Omental fat pad (tissue), 3 donors: ENCODE measurements at regions not wholly inside any gene's neighbourhood (a gene's known extent, or its start where the extent isn't known, plus 50 kb on each side); places are given as distances from the start of the nearest gene placed in this dataset.
"Not testable (repeated sequence)": the region's sequence is repeated elsewhere in the genome, so short reads cannot be mapped to it uniquely, and the experiment has no call there.

Source experiments
- ATAC-seq: fragments of 150-250 bp; one replicate; pipeline ENCODE4 v1.9.1; 2016; ENCODE audit warnings: mild to moderate bottlenecking, moderate library complexity; ENCODE audit not compliant: low FRiP score
- DNase-seq: peaks from one replicate; pipeline ENCODE4 v3.0.0-alpha.2; 2019; ENCODE audit warnings: low spot score
- CTCF ChIP-seq, 3 donors: fragments of 450-650 bp; IDR thresholded peaks; one replicate each; pipeline ENCODE4 v1.5.1; 2016 to 2017; ENCODE audit warnings: antibody characterized with exemption in 3 of 3, mild to moderate bottlenecking in 3 of 3, moderate library complexity in 2 of 3

GRCh38 chr16:86351041-86351784, 159.1 kb upstream of the FOXF1 start:
- DNase-seq = no peak
- TF ChIP-seq CTCF (IDR thresholded peaks at IDR 0.05) = no peak
- no peak for ATAC-seq

- not testable (repeated sequence) for ATAC-seq, DNase-seq
Measured at GRCh38 chr16:86351785-86352139, 158.6 kb upstream of the FOXF1 start.

GRCh38 chr16:86353148-86353547, 157.2 kb upstream of the FOXF1 start:
- DNase-seq (no peak), ATAC-seq (no peak)
- TF ChIP-seq CTCF (IDR thresholded peaks at IDR 0.05) = no peak

- DNase-seq = no peak
- no peak for ATAC-seq
- TF ChIP-seq CTCF (IDR thresholded peaks at IDR 0.05) = no peak
Measured at GRCh38 chr16:86353948-86354347, 156.4 kb upstream of the FOXF1 start.

- no peak for TF ChIP-seq CTCF (IDR thresholded peaks at IDR 0.05)
- ATAC-seq = no peak
- DNase-seq = no peak
Measured at GRCh38 chr16:86354641-86355513, 155.4 kb upstream of the FOXF1 start.

- no peak for TF ChIP-seq CTCF (IDR thresholded peaks at IDR 0.05)
- DNase-seq (no peak), ATAC-seq (no peak)
Measured at GRCh38 chr16:86355531-86355930, 154.8 kb upstream of the FOXF1 start.

- no peak for DNase-seq
- ATAC-seq = no peak
- TF ChIP-seq CTCF (IDR thresholded peaks at IDR 0.05) = no peak
Measured at GRCh38 chr16:86355951-86356350, 154.4 kb upstream of the FOXF1 start.
